Cardiac muscle cell (in vitro differentiated cells and primary cell): ENCODE measurements at regions not wholly inside any gene's neighbourhood (a gene's known extent, or its start where the extent isn't known, plus 50 kb on each side); places are given as distances from the start of the nearest gene placed in this dataset.
"Not testable (repeated sequence)": the region's sequence is repeated elsewhere in the genome, so short reads cannot be mapped to it uniquely, and the experiment has no call there.

Source experiments
- DNase-seq, 2 donors: peaks; one replicate each; pipeline versions ENCODE4 v3.0.0 to v3.0.0-alpha.2; 2010 to 2017; ENCODE audit warnings: low read depth in 1 of 2, low spot score in 1 of 2
- H3K27ac ChIP-seq: fragments of 200-600 bp; sonication (generic); 2 replicates; pipeline ENCODE4 v1.5.1; 2016
- H3K27me3 ChIP-seq: fragments of 200-600 bp; sonication (generic); 2 replicates; pipeline ENCODE4 v1.6.0; 2016; ENCODE audit warnings: control low read depth
- H3K36me3 ChIP-seq: fragments of 200-600 bp; sonication (generic); 2 replicates; pipeline ENCODE4 v1.5.1; 2016; ENCODE audit warnings: control low read depth
- H3K4me1 ChIP-seq: fragments of 200-600 bp; sonication (generic); 2 replicates; pipeline ENCODE4 v1.8.1; 2017; ENCODE audit warnings: low read depth, mild to moderate bottlenecking, mixed run types
- H3K4me3 ChIP-seq: fragments of 200-600 bp; sonication (generic); 2 replicates; pipeline ENCODE4 v1.5.1; 2016; ENCODE audit warnings: mild to moderate bottlenecking
- H3K9me3 ChIP-seq: fragments of 200-600 bp; sonication (generic); 2 replicates; pipeline ENCODE4 v1.5.1; 2017; ENCODE audit warnings: low read depth, mild to moderate bottlenecking, control low read depth
- TF ChIP-seq, protein P1 (sequence below): IDR thresholded peaks from 2 replicates; pipeline ENCODE4 v1.5.1; 2012; ENCODE audit warnings: low read depth, mild to moderate bottlenecking, low read length

DNA sequence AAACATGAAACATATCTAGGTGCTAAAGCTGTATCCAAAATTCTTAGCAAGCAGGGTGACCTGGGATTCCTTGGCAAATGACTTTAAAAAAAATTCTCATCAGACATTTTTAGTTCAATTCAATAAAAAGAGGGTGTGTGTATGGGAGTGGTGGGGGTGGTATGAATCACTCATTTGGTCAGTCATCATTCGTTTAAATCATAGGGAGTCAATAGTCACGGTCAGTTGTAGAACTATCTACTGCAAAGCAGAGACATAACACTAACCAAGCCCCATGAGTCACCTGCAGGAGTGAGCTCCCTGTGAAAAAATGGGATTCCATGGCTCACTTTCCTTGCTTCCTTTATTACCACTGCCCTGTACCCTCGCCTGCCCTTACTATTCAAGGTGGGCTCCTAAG lies 380.6 kb upstream of the TCF4 start:
- DNase-seq: no peak
- Histone ChIP-seq H3K27ac (no peak overlapping the region), H3K27me3 (no peaks in the 10 kb centered on the region), H3K4me1 (no peaks in the 10 kb centered on the region), H3K36me3 (no peaks in the 10 kb centered on the region), H3K9me3 (no peaks in the 10 kb centered on the region), H3K4me3 (no peak overlapping the region)
- TF ChIP-seq, protein P1, sequence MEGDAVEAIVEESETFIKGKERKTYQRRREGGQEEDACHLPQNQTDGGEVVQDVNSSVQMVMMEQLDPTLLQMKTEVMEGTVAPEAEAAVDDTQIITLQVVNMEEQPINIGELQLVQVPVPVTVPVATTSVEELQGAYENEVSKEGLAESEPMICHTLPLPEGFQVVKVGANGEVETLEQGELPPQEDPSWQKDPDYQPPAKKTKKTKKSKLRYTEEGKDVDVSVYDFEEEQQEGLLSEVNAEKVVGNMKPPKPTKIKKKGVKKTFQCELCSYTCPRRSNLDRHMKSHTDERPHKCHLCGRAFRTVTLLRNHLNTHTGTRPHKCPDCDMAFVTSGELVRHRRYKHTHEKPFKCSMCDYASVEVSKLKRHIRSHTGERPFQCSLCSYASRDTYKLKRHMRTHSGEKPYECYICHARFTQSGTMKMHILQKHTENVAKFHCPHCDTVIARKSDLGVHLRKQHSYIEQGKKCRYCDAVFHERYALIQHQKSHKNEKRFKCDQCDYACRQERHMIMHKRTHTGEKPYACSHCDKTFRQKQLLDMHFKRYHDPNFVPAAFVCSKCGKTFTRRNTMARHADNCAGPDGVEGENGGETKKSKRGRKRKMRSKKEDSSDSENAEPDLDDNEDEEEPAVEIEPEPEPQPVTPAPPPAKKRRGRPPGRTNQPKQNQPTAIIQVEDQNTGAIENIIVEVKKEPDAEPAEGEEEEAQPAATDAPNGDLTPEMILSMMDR: no peak

DNA sequence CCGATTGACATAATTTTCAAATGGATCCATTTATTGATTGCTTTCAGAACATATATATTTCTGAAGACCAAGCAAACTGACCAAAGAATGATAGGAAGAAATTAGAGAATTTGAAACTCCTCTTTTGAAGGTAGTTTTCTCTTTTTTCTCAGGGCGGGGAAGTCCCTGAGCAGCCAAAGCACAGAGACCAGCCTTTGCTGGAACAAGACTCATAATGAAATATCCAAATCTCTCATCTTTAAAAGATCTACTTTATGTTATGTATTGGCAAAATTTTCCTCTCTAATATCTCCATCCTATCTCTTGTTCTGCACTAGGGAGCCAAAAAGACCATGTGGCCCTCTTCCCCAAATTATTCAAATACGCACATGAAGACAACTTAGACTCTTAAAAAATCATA lies 379.0 kb upstream of the TCF4 start:
- TF ChIP-seq, protein P1: no peak
- H3K27me3 ChIP-seq: no peaks in the 10 kb centered on the region
- H3K4me3 ChIP-seq: no peak overlapping the region
- no peak overlapping the region for H3K27ac ChIP-seq
- H3K9me3 ChIP-seq: no peaks in the 10 kb centered on the region
- H3K4me1 ChIP-seq: no peaks in the 10 kb centered on the region
- no peaks in the 10 kb centered on the region for H3K36me3 ChIP-seq
- DNase-seq: no peak

DNA sequence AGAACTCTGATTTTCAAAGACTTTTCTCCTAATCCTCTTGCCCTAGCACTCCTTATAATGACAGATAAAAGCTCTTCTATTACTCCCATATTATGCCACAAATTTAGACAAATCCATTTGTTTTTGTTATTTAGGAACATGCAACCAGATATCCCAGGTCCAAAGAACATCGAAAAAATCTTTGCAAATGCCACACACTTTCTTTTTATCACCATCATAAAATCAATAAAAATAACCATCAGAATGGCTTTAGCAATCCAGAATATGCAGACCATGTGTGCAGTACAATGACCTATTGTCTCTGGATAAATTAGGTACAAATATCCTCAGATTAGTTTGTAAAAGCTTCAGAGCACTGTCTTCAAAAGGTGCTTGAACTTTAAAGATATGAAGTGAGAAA lies 376.2 kb upstream of the TCF4 start:
- Histone ChIP-seq H3K27ac (no peak overlapping the region), H3K4me3 (no peak overlapping the region), H3K9me3 (no peaks in the 10 kb centered on the region), H3K4me1 (no peaks in the 10 kb centered on the region), H3K36me3 (no peaks in the 10 kb centered on the region), H3K27me3 (no peaks in the 10 kb centered on the region)
- TF ChIP-seq, protein P1: no peak
- no peak for DNase-seq

DNA sequence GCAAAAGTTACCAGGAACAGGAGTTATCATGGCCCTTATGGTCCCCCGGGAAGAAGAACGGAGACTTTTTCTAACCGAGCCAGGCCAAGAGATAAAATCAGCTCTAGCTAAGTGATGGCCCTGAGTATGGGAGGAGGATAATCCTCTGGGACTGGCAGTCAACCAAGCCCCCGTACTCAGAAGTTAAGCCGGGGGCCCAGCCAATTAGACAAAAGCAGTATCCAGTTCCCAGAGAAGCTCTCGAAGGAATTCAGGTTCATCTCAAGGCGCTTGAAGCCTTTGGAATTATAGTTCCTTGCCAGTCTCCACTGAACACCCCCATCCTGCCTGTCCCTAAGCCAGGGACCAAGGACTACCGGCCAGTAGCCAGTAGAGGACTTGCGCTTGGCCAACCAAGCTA lies 365.3 kb upstream of the TCF4 start:
- Histone ChIP-seq H3K9me3 (no peaks in the 10 kb centered on the region), H3K4me1 (no peaks in the 10 kb centered on the region), H3K27me3 (no peaks in the 10 kb centered on the region), H3K27ac (no peak overlapping the region), H3K4me3 (no peak overlapping the region), H3K36me3 (no peaks in the 10 kb centered on the region)
- TF ChIP-seq, protein P1: no peak
- no peak for DNase-seq

DNA sequence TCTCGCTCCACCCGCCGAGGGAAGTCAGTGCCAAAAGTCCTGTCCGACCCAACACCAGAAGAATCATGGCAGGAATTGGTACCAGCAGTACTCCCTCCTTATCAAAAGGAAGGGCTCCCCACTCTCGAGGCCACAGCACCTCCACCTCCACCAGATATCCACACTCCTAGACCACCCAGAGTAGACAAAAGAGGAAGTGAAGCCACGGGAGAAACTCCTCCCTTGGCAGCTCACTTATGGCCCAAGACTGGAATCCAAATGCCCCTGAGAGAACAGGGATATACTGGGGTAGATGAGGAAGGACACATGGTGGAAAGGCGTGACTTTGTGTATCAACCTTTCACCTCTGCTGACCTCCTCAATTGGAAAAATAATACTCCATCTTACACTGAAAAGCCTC lies 363.7 kb upstream of the TCF4 start:
- H3K4me1 ChIP-seq, H3K4me3 ChIP-seq, H3K27me3 ChIP-seq, H3K27ac ChIP-seq, DNase-seq, H3K36me3 ChIP-seq, H3K9me3 ChIP-seq: not testable (repeated sequence)

DNA sequence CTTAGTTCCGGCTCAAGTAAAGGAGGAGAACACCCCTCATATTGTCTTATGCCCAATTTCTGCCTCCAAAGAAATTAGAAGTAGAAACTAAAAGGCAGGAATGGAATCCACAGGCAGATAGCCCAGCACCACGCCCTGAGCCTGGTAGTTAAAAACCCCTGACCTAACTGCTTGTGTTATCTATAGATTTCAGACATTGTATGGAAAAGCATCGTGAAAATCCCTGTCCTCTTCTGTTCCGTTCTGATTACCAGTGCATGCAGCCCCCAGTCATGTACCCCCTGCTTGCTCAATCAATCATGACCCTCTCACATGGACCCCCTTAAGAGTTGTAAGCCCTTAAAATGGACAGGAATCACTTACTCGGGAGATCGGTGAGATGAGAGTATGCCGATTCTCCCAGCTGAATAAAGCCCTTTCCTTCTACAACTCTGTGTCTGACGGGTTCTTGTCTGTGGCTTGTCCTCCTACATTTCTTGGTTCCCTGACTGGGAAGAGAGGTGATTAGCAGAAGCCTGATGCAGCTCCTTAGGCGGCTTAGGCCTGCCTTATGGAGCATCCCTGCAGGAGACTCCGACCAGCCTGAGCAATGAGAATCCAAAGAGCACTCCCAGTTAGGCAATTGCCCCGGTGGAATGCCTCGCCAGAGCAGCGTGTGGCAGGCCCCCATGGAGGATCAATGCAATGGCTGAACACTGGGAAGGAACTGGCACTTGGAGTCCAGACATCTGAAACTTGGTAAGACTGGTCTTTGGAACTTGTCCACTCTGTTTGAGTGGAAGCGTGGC lies 362.6 kb upstream of the TCF4 start:
- Histone ChIP-seq H3K27me3 (no peaks in the 10 kb centered on the region), H3K9me3 (no peaks in the 10 kb centered on the region), H3K4me1 (no peaks in the 10 kb centered on the region), H3K27ac (no peak overlapping the region), H3K36me3 (no peaks in the 10 kb centered on the region), H3K4me3 (no peak overlapping the region)
- TF ChIP-seq, protein P1: no peak
- no peak for DNase-seq
